Naive B cell (primary cell): ENCODE measurements at regions not wholly inside any gene's neighbourhood (a gene's known extent, or its start where the extent isn't known, plus 50 kb on each side); places are given as distances from the start of the nearest gene placed in this dataset.

Experiments
- ATAC-seq, 2 donors: fragments of 150-1000 bp; cut with Tn5 transposase; 2 replicates each; pipeline ENCODE4 v1.10.0; 2021; ENCODE audit warnings: low read depth in 2 of 2, mild to moderate bottlenecking in 2 of 2, moderate library complexity in 2 of 2
- DNase-seq: peaks from one replicate; pipeline ENCODE4 v3.0.0; 2022
- H3K27ac Mint-ChIP-seq, 6 donors: one replicate each; pipeline ENCODE4 v1.8.0; 2020 to 2022; ENCODE audit warnings: mild to moderate bottlenecking in 6 of 6, mixed read lengths in 6 of 6, moderate library complexity in 5 of 6, inconsistent platforms in 2 of 6
- H3K27me3 Mint-ChIP-seq, 3 donors: one replicate each; pipeline ENCODE4 v1.8.0; 2021 to 2022; ENCODE audit warnings: mixed read lengths in 3 of 3, mild to moderate bottlenecking in 1 of 3
- H3K36me3 Mint-ChIP-seq, 2 donors: one replicate each; pipeline ENCODE4 v1.8.0; 2020 to 2022; ENCODE audit warnings: mixed read lengths in 2 of 2, inconsistent platforms in 1 of 2, mild to moderate bottlenecking in 1 of 2
- H3K4me1 Mint-ChIP-seq, 3 donors: one replicate each; pipeline ENCODE4 v1.8.0; 2020 to 2022; ENCODE audit warnings: mixed read lengths in 3 of 3, inconsistent platforms in 1 of 3, mild to moderate bottlenecking in 1 of 3, moderate library complexity in 1 of 3
- H3K4me3 Mint-ChIP-seq, 8 donors: one replicate each; pipeline ENCODE4 v1.8.0; 2020 to 2022; ENCODE audit warnings: mild to moderate bottlenecking in 8 of 8, mixed read lengths in 8 of 8, moderate library complexity in 8 of 8, inconsistent platforms in 2 of 8
- H3K9me3 Mint-ChIP-seq, 7 donors: one replicate each; pipeline ENCODE4 v1.8.0; 2020 to 2022; ENCODE audit warnings: mixed read lengths in 7 of 7, mild to moderate bottlenecking in 5 of 7, inconsistent platforms in 2 of 7, moderate library complexity in 1 of 7

- peaks cover 0 to 15% of the 10 kb centered on the region in 2 donors for H3K36me3 Mint-ChIP-seq
- DNase-seq (no peak), ATAC-seq (no peak)
- no peak overlapping the region for H3K4me3 Mint-ChIP-seq
- H3K4me1 Mint-ChIP-seq: no peaks in the 10 kb centered on the region
- H3K27me3 Mint-ChIP-seq: peaks cover 7 to 33% (median 7%) of the 10 kb centered on the region in 3 donors
- no peak overlapping the region for H3K27ac Mint-ChIP-seq
- peaks cover 0 to 24% (median 10%) of the 10 kb centered on the region in 7 donors for H3K9me3 Mint-ChIP-seq
Measured at GRCh38 chr22:48320683-48321451, 1506.8 kb downstream of the BRD1 start.

- Mint-ChIP-seq H3K4me3 (no peak overlapping the region), H3K9me3 (peaks cover 0 to 19% (median 10%) of the 10 kb centered on the region in 7 donors), H3K27ac (peak overlapping the region in 1 of 6 donors; percentile 86), H3K36me3 (peaks cover 0 to 12% of the 10 kb centered on the region in 2 donors), H3K4me1 (no peaks in the 10 kb centered on the region), H3K27me3 (peaks cover 7 to 32% (median 7%) of the 10 kb centered on the region in 3 donors)
- no peak for DNase-seq
- ATAC-seq: no peak
Measured at GRCh38 chr22:48320048-48320682, 1507.5 kb downstream of the BRD1 start.

- Mint-ChIP-seq H3K27me3 (peaks cover 4 to 39% (median 7%) of the 10 kb centered on the region in 3 donors), H3K36me3 (peaks cover 0 to 8% of the 10 kb centered on the region in 2 donors), H3K4me1 (no peaks in the 10 kb centered on the region), H3K4me3 (no peak overlapping the region), H3K9me3 (peaks cover 0 to 12% (median 7%) of the 10 kb centered on the region in 7 donors), H3K27ac (no peak overlapping the region)
- ATAC-seq (no peak), DNase-seq (no peak)
Measured at GRCh38 chr22:48319321-48320047, 1508.2 kb downstream of the BRD1 start.

DNA sequence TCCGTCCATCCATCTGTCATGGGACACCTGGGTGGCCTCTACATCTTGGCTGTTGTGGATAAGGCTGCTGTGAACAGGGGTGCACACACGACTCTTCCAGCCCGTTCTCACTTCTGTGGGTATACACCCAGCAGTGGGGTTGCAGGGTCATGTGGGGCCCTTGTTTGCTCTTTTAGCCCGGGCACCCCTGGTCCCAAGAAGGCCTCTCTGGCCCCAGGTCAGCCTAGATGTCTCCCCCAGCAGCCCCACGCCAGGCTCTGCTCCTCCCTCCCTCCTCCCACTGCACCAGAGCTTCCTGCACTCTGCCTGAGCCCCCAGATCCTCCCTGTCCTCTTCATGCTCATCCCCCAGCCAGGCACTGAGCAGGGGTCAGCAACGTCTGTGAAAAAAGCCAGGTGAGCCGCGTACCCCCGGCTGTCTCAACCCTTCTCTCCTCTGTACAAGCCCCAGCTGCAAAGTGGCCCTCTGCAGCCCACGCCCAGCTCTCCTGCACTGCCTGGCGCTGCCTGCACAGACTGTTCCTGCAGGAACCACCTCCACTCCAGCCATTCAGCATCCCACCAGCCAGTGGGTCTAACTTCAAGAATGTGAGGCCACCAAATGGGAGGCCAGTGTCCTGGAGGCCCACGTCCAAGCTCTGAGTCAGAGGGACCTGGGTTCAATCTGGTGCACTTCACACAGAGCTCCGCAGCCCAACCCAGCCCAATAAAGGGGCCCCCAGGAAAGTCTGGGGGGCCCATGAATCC lies 1508.9 kb downstream of the BRD1 start:
- DNase-seq: no peak
- H3K27me3 Mint-ChIP-seq: peaks cover 3 to 41% (median 7%) of the 10 kb centered on the region in 3 donors
- peaks cover 0 to under 1% of the 10 kb centered on the region in 2 donors for H3K36me3 Mint-ChIP-seq
- no peak overlapping the region for H3K27ac Mint-ChIP-seq
- H3K9me3 Mint-ChIP-seq: peaks cover 0 to 10% (median 4%) of the 10 kb centered on the region in 7 donors
- H3K4me3 Mint-ChIP-seq: no peak overlapping the region
- no peak for ATAC-seq
- no peaks in the 10 kb centered on the region for H3K4me1 Mint-ChIP-seq

DNA sequence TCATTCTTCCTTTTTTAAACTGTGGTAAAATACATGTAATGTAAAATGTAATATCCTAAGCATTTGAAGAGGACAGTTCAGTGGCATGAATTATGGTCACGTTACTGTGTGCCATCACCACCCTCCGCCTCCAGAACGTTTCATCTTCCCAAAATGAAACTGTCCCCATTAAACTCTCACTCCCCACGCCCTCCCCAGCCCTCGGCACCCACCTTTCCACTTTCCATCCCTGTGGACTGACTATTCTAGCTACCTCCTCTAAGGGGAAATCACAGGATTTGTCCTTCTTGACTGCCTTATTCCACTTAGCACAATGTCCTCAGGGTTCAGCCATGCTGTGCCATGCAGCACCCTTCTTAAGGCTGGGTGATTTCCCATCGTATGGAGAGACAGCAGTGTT lies 1509.5 kb downstream of the BRD1 start:
- Mint-ChIP-seq H3K9me3 (peaks cover 4 to 13% (median 5%) of the 10 kb centered on the region in 7 donors), H3K4me3 (no peak overlapping the region), H3K4me1 (no peaks in the 10 kb centered on the region), H3K27ac (no peak overlapping the region), H3K27me3 (peaks cover 3 to 41% (median 7%) of the 10 kb centered on the region in 3 donors), H3K36me3 (no peaks in the 10 kb centered on the region)
- ATAC-seq: no peak
- DNase-seq: no peak

DNA sequence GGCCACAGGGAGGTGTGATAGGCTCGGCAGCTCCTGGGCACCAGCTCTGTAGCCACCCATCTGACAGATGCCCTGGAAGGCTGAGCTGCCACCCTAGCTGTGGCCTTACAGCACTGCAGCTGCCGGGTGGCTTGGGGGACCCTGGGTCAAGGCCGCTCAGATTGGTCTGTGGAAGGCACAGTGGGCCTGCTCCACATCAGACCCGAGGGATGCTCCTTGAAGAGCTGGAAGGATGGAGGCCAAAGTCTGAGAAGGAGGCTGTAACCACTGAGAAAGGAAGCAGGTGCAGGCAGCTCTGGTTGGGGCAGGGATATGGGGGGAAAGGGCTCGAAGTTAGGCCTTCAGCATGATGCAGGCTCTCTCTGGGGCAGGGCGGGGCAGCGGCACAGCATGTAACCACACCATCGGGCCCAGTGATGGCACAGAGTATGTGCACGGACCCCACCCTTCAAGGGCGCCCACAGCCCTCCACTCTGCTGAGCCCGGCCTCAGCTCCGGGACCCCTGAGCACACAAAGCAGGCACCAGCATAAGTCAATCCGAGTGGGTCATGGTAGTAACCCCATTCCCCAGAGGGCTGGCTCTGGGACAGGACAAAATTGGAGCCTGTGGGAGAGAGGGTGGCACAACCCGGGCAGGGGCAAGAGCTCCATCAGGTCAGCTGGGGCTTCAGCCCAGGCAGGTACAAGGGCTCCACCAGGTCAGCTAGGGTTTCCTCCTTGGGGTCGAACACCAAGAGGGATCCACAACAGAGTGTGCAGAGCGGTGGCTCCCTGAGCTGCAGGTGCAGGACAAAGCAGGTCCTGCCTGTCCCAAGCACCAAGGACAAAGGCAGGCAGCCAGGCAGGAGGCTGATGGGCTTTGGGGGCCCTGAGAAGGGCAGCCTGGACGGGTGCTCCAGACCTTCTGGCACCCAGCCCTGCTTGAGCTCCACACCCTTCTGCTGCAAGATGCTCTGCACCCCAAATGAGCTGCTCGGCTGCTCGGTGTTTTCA lies 1511.1 kb downstream of the BRD1 start:
- H3K4me1 Mint-ChIP-seq: no peaks in the 10 kb centered on the region
- H3K4me3 Mint-ChIP-seq: no peak overlapping the region
- peaks cover 3 to 36% (median 7%) of the 10 kb centered on the region in 3 donors for H3K27me3 Mint-ChIP-seq
- H3K27ac Mint-ChIP-seq: peak overlapping the region in 1 of 6 donors; percentile 61
- no peak for DNase-seq
- H3K9me3 Mint-ChIP-seq: peaks cover 9 to 29% (median 15%) of the 10 kb centered on the region in 7 donors
- ATAC-seq: no peak
- H3K36me3 Mint-ChIP-seq: peaks cover 0 to 9% of the 10 kb centered on the region in 2 donors

DNA sequence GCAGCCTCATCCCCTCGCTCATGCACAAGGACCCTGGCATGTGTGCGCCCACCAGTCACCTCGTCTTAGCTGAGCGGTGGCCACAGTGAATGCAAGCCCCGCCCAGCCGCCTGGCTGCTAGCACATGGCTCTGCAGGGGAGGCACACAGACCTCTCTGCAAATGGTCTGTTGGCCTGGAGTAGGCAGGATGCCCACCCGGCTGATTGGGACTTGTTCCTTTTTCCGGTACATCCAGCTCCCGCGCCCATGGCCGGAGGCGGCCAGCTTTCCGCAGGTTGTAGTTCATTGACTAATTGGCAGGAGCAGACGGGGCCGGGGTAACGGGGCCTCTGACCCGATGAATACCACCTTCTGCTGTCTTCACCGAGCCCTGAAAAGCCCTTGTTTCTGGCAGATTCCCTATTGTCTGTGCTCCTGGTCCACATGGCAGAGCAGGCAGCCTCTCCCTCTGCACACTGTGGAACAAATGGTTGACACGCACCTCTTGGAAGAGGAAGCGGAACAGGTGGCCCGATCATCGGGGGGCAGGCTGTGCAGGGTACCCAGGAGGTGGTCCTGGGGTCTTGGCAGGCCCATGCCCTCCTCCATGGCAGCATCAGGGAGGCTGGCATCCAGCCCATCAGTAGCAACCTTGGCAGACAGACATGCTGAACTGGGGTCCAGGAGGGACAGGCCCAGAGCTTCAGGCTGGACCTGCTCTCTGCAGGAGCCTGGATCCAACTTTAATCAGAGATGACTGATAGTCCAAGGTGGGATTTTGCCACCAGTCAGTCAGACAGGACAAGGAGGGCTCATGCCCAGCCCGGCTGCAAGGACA lies 1512.0 kb downstream of the BRD1 start:
- ATAC-seq (no peak), DNase-seq (no peak)
- peaks cover 13 to 38% (median 20%) of the 10 kb centered on the region in 7 donors for H3K9me3 Mint-ChIP-seq
- H3K4me3 Mint-ChIP-seq: no peak overlapping the region
- peaks cover 0 to 18% of the 10 kb centered on the region in 2 donors for H3K36me3 Mint-ChIP-seq
- H3K4me1 Mint-ChIP-seq: no peaks in the 10 kb centered on the region
- H3K27me3 Mint-ChIP-seq: peaks cover 0 to 29% (median 3%) of the 10 kb centered on the region in 3 donors
- no peak overlapping the region for H3K27ac Mint-ChIP-seq

DNA sequence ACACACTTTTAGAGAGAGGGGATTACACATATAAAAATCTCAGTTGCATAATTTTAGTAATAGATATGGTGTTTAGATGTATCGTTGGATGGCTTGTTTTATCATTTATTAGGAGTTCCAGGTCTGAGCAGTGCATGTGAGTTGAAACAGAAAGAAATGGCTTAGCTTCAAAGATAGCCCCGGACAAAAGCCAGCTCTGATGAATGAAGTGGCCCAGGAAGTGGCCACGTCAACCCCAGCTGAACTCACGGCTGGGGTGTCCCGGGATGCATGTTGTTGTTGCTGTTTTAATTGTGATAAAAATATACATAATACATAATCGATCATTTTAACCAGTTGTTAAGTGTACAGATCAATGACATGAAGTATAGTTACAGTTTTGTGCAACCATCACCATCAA lies 1513.6 kb downstream of the BRD1 start:
- H3K27ac Mint-ChIP-seq: no peak overlapping the region

GRCh38 chr22:48313175-48313830 lies 1514.4 kb downstream of the BRD1 start:
- H3K27me3 Mint-ChIP-seq: peaks cover 0 to 21% (median 0%) of the 10 kb centered on the region in 3 donors
- H3K36me3 Mint-ChIP-seq: peaks cover 0 to 19% of the 10 kb centered on the region in 2 donors
- ATAC-seq (no peak), DNase-seq (no peak)
- H3K4me3 Mint-ChIP-seq: no peak overlapping the region
- H3K4me1 Mint-ChIP-seq: no peaks in the 10 kb centered on the region
- H3K27ac Mint-ChIP-seq: no peak overlapping the region
- peaks cover 14 to 47% (median 23%) of the 10 kb centered on the region in 7 donors for H3K9me3 Mint-ChIP-seq

More for the DNA sequence above, 1513.6 kb downstream of the BRD1 start:
- no peak for DNase-seq
- peaks cover 14 to 47% (median 23%) of the 10 kb centered on the region in 7 donors for H3K9me3 Mint-ChIP-seq
- H3K27me3 Mint-ChIP-seq: peaks cover 0 to 28% (median 0%) of the 10 kb centered on the region in 3 donors
- no peak overlapping the region for H3K4me3 Mint-ChIP-seq
- peaks cover 0 to 19% of the 10 kb centered on the region in 2 donors for H3K36me3 Mint-ChIP-seq
- no peaks in the 10 kb centered on the region for H3K4me1 Mint-ChIP-seq
- ATAC-seq: no peak

- Mint-ChIP-seq H3K27ac (no peak overlapping the region), H3K9me3 (peaks cover 14 to 47% (median 23%) of the 10 kb centered on the region in 7 donors)
Measured at GRCh38 chr22:48310740-48311139, 1516.9 kb downstream of the BRD1 start.

DNA sequence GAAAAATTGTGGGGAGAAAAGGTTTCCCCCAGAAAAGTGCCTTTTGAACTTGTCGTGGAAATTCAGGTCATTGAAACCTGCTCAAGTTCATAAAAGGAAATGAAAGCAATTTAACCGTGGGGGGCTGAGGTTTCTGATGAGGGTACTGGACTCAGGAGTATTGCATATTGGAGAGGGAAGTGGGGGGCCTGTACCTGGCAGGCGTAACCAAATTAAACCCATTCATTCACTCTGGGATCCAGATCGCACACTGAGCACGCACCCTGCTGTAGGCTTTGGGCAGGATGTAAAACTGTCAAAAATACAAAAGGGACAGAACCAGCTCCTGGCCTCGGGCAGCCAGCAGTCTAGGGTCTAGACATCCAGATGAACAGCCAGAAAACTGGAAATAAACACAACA lies 1517.4 kb downstream of the BRD1 start:
- H3K4me1 Mint-ChIP-seq: no peaks in the 10 kb centered on the region
- peaks cover 14 to 47% (median 23%) of the 10 kb centered on the region in 7 donors for H3K9me3 Mint-ChIP-seq
- H3K27ac Mint-ChIP-seq: no peak overlapping the region
- H3K4me3 Mint-ChIP-seq: no peak overlapping the region
- peaks cover 0 to 11% (median 0%) of the 10 kb centered on the region in 3 donors for H3K27me3 Mint-ChIP-seq
- H3K36me3 Mint-ChIP-seq: peaks cover 0 to 19% of the 10 kb centered on the region in 2 donors
- no peak for ATAC-seq
- DNase-seq: no peak

More at GRCh38 chr22:48310740-48311139, 1516.9 kb downstream of the BRD1 start:
- Mint-ChIP-seq H3K4me1 (no peaks in the 10 kb centered on the region), H3K27me3 (peaks cover 0 to 13% (median 0%) of the 10 kb centered on the region in 3 donors), H3K36me3 (peaks cover 0 to 19% of the 10 kb centered on the region in 2 donors), H3K4me3 (no peak overlapping the region)
- DNase-seq: no peak
- ATAC-seq: no peak
